SK-N-SH treated with all-trans-retinoic acid at 6 μM for 48 hours (cell line): ENCODE measurements at regions not wholly inside any gene's neighbourhood (a gene's known extent, or its start where the extent isn't known, plus 50 kb on each side); places are given as distances from the start of the nearest gene placed in this dataset.

Experiments used
- ARNTL ChIP-seq: fragments of 450-650 bp; formaldehyde crosslinking; IDR thresholded peaks from 2 replicates; pipeline ENCODE4 v1.5.0; 2020; ENCODE audit warnings: low read depth, mild to moderate bottlenecking, moderate library complexity, borderline replicate concordance
- BACH2 ChIP-seq: fragments of 250-450 bp; sonication (Bioruptor Pico); IDR thresholded peaks from 2 replicates; pipeline ENCODE4 v1.9.0; 2021; ENCODE audit warnings: mild to moderate bottlenecking, borderline replicate concordance
- CSRNP3 ChIP-seq: fragments of 250-450 bp; sonication (Bioruptor Pico); IDR thresholded peaks from 2 replicates; pipeline ENCODE4 v1.5.1; 2021; ENCODE audit warnings: mild to moderate bottlenecking, moderate library complexity
- OSR1 ChIP-seq: fragments of 250-450 bp; sonication (Bioruptor Pico); IDR thresholded peaks from 2 replicates; pipeline ENCODE4 v1.8.0; 2022; ENCODE audit warnings: moderate library complexity, mild to moderate bottlenecking, inconsistent platforms
- PATZ1 ChIP-seq: fragments of 250-450 bp; sonication (Bioruptor Pico); IDR thresholded peaks from 2 replicates; pipeline ENCODE4 v1.8.0; 2020; ENCODE audit warnings: mild to moderate bottlenecking, moderate library complexity, borderline replicate concordance
- PPARA ChIP-seq: fragments of 250-450 bp; sonication (Bioruptor Pico); IDR thresholded peaks from 2 replicates; pipeline ENCODE4 v1.5.0; 2020; ENCODE audit warnings: mild to moderate bottlenecking, borderline replicate concordance
- RARB ChIP-seq: fragments of 250-450 bp; sonication (Bioruptor Pico); IDR thresholded peaks from 2 replicates; pipeline ENCODE4 v1.8.0; 2021; ENCODE audit warnings: mild to moderate bottlenecking, moderate library complexity
- SNAI2 ChIP-seq: fragments of 250-450 bp; sonication (Bioruptor Pico); IDR thresholded peaks from 2 replicates; pipeline ENCODE4 v1.5.0; 2020; ENCODE audit warnings: mild to moderate bottlenecking, moderate library complexity
- TCF4 ChIP-seq: fragments of 250-450 bp; sonication (Bioruptor Pico); IDR thresholded peaks from 2 replicates; pipeline ENCODE4 v1.8.0; 2021; ENCODE audit warnings: mild to moderate bottlenecking, moderate library complexity, borderline replicate concordance
- ZFP30 ChIP-seq: fragments of 450-650 bp; formaldehyde crosslinking; IDR thresholded peaks from 2 replicates; pipeline ENCODE4 v1.5.0; 2022; ENCODE audit warnings: mild to moderate bottlenecking, moderate library complexity
- TF ChIP-seq, protein P1 (sequence below): fragments of 250-450 bp; sonication (Bioruptor Pico); IDR thresholded peaks from 2 replicates; pipeline ENCODE4 v1.5.1; 2020; ENCODE audit warnings: low read depth, mild to moderate bottlenecking, moderate library complexity

DNA sequence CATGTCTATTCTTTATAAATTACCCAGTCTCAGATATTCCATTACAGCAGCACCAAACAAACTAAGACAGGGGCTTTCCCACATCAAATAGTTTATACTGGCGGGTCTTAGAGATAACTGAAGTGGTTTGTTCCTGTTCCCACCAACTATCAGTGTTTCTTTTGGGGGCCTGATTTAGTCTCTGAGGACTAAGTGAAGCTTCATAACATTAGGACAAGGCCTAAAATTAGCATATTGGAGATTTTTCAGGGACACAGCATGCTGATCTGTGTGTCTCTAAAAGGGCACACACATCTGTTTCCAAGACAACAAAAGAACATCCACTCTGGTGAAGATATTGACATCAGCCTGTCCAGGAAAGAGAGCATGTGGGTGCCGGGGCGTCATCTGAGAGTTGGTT lies 72.6 kb upstream of the SEMA6D start:
- TF ChIP-seq TCF4 = no peak
- no peak for TF ChIP-seq SNAI2 (CRISPR knock-in tag)
- TF ChIP-seq, protein P1, sequence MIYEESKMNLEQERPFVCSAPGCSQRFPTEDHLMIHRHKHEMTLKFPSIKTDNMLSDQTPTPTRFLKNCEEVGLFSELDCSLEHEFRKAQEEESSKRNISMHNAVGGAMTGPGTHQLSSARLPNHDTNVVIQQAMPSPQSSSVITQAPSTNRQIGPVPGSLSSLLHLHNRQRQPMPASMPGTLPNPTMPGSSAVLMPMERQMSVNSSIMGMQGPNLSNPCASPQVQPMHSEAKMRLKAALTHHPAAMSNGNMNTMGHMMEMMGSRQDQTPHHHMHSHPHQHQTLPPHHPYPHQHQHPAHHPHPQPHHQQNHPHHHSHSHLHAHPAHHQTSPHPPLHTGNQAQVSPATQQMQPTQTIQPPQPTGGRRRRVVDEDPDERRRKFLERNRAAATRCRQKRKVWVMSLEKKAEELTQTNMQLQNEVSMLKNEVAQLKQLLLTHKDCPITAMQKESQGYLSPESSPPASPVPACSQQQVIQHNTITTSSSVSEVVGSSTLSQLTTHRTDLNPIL (CRISPR knock-in tag) = no peak
- TF ChIP-seq ZFP30 (CRISPR knock-in tag) = no peak
- no peak for TF ChIP-seq BACH2 (CRISPR knock-in tag)
- no peak for TF ChIP-seq PATZ1 (CRISPR knock-in tag)
- no peak for TF ChIP-seq ARNTL
- no peak for TF ChIP-seq CSRNP3 (CRISPR knock-in tag)
- TF ChIP-seq OSR1 (CRISPR knock-in tag) = no peak
- no peak for TF ChIP-seq RARB
- TF ChIP-seq PPARA (CRISPR knock-in tag) = no peak
